ENCODE measurements at regions not wholly inside any gene's neighbourhood (a gene's known extent, or its start where the extent isn't known, plus 50 kb on each side); places are given as distances from the start of the nearest gene placed in this dataset.

GRCh38 chr13:106122234-106122633 is 413.2 kb downstream of the EFNB2 start:
- no peak for TF ChIP-seq POLR2A (IDR thresholded peaks at IDR 0.05; ENCODE audit: low read depth)
- TF ChIP-seq CTCF (IDR thresholded peaks at IDR 0.05) = no peak
- TF ChIP-seq EP300 (IDR thresholded peaks at IDR 0.05) = no peak
- TF ChIP-seq POLR2AphosphoS5 (IDR thresholded peaks at IDR 0.05) = no peak

All from esophagus muscularis mucosa (tissue), 4 donors.